Upper lobe of left lung (tissue), 4 donors: ENCODE measurements at regions not wholly inside any gene's neighbourhood (a gene's known extent, or its start where the extent isn't known, plus 50 kb on each side); places are given as distances from the start of the nearest gene placed in this dataset.

ENCODE experiments used
- CTCF ChIP-seq, 6 experiments: fragments of 450-650 bp in 4 of 6; fragments of 200-600 bp in 2 of 6; sonication (generic) in 2 of 6; IDR thresholded peaks; one replicate each; pipeline ENCODE4 v1.5.1; 2016 to 2019; ENCODE audit warnings: antibody characterized with exemption in 6 of 6
- EP300 ChIP-seq, 4 donors: sonication (generic); formaldehyde crosslinking; IDR thresholded peaks; one replicate each; pipeline ENCODE4 v1.5.1; 2017; ENCODE audit warnings: antibody characterized with exemption in 4 of 4, control low read depth in 2 of 4
- POLR2A ChIP-seq, 4 donors: fragments of 450-650 bp; IDR thresholded peaks; one replicate each; pipeline ENCODE4 v1.5.1; 2016 to 2017; ENCODE audit warnings: antibody characterized with exemption in 4 of 4, mild to moderate bottlenecking in 2 of 4

- TF ChIP-seq CTCF (IDR thresholded peaks at IDR 0.05), result no peak
- TF ChIP-seq POLR2A (IDR thresholded peaks at IDR 0.05), result no peak
- no peak for TF ChIP-seq EP300 (IDR thresholded peaks at IDR 0.05)
Observed at GRCh38 chr20:53833333-53834061, 236.9 kb downstream of the BCAS1 start.
